ENCODE measurements at regions not wholly inside any gene's neighbourhood (a gene's known extent, or its start where the extent isn't known, plus 50 kb on each side); places are given as distances from the start of the nearest gene placed in this dataset.
A peak's percentile ranks its signal among the peaks of the same experiment; 100 is the strongest.

- Mint-ChIP-seq H3K27ac (no peak overlapping the region), H3K36me3 (peaks cover 0 to 4% of the 10 kb centered on the region in 2 donors), H3K9me3 (peaks cover 0 to 24% of the 10 kb centered on the region in 2 donors)
- ATAC-seq, result no peak
- DNase-seq (ENCODE audit: low spot score in 2 of 2), result no peak
These were observed 179.7 kb downstream of the PIK3R1 start for GRCh38 chr5:68395302-68395701.

- ATAC-seq (no peak), DNase-seq (ENCODE audit: low spot score in 2 of 2) (no peak)
- no peak overlapping the region for H3K27ac Mint-ChIP-seq
- H3K36me3 Mint-ChIP-seq, result peaks cover 0 to 4% of the 10 kb centered on the region in 2 donors
- peaks cover 0 to 24% of the 10 kb centered on the region in 2 donors for H3K9me3 Mint-ChIP-seq
These were observed 180.5 kb downstream of the PIK3R1 start for GRCh38 chr5:68395926-68396511.

- Mint-ChIP-seq H3K27ac (no peak overlapping the region), H3K9me3 (peaks cover 0 to 22% of the 10 kb centered on the region in 2 donors), H3K36me3 (peaks cover 0 to 4% of the 10 kb centered on the region in 2 donors)
- DNase-seq (ENCODE audit: low spot score in 2 of 2) (no peak), ATAC-seq (no peak)
These were observed 181.2 kb downstream of the PIK3R1 start for GRCh38 chr5:68396722-68397121.

- DNase-seq (ENCODE audit: low spot score in 2 of 2), result no peak
- peaks cover 0 to 4% of the 10 kb centered on the region in 2 donors for H3K36me3 Mint-ChIP-seq
- no peak overlapping the region for H3K27ac Mint-ChIP-seq
- peaks cover 0 to 15% of the 10 kb centered on the region in 2 donors for H3K9me3 Mint-ChIP-seq
- peak; percentile 26 to 73 for ATAC-seq
These were observed 182.7 kb downstream of the PIK3R1 start for GRCh38 chr5:68398146-68398812.

- H3K27ac Mint-ChIP-seq, result no peak overlapping the region
- ATAC-seq (no peak), DNase-seq (ENCODE audit: low spot score in 2 of 2) (no peak)
- H3K9me3 Mint-ChIP-seq, result peaks cover 0 to 6% of the 10 kb centered on the region in 2 donors
- no peaks in the 10 kb centered on the region for H3K36me3 Mint-ChIP-seq
These were observed 187.7 kb downstream of the PIK3R1 start for GRCh38 chr5:68403301-68403700.

GRCh38 chr5:68404246-68404645 is 188.7 kb downstream of the PIK3R1 start:
- no peaks in the 10 kb centered on the region for H3K36me3 Mint-ChIP-seq
- no peak for ATAC-seq

GRCh38 chr5:68405026-68405684 is 189.6 kb downstream of the PIK3R1 start:
- no peaks in the 10 kb centered on the region for H3K36me3 Mint-ChIP-seq
- H3K9me3 Mint-ChIP-seq, result no peaks in the 10 kb centered on the region
- ATAC-seq (peak in 1 of 2 donors; percentile 76), DNase-seq (ENCODE audit: low spot score in 2 of 2) (no peak)
- H3K27ac Mint-ChIP-seq, result no peak overlapping the region

More at GRCh38 chr5:68404246-68404645, 188.7 kb downstream of the PIK3R1 start:
- no peak for DNase-seq (ENCODE audit: low spot score in 2 of 2)
- Mint-ChIP-seq H3K9me3 (no peaks in the 10 kb centered on the region), H3K27ac (no peak overlapping the region)

- DNase-seq (ENCODE audit: low spot score in 2 of 2), result peak in 1 of 2 donors; percentile 27
- no peaks in the 10 kb centered on the region for H3K9me3 Mint-ChIP-seq
- peak overlapping the region; percentile 58 to 77 for H3K27ac Mint-ChIP-seq
- peak; percentile 72 to 90 for ATAC-seq
- no peaks in the 10 kb centered on the region for H3K36me3 Mint-ChIP-seq
These were observed 190.5 kb downstream of the PIK3R1 start for GRCh38 chr5:68405784-68406743.

- peak in 1 of 2 donors; percentile 54 for ATAC-seq
- H3K27ac Mint-ChIP-seq, result peak overlapping the region; percentile 58 to 77
- no peak for DNase-seq (ENCODE audit: low spot score in 2 of 2)
- no peaks in the 10 kb centered on the region for H3K9me3 Mint-ChIP-seq
- no peaks in the 10 kb centered on the region for H3K36me3 Mint-ChIP-seq
These were observed 191.2 kb downstream of the PIK3R1 start for GRCh38 chr5:68406767-68407241.

GRCh38 chr5:68407311-68408239 is 192.0 kb downstream of the PIK3R1 start:
- Mint-ChIP-seq H3K36me3 (no peaks in the 10 kb centered on the region), H3K9me3 (no peaks in the 10 kb centered on the region), H3K27ac (peak overlapping the region; percentile 58 to 77)
- ATAC-seq, result no peak
- DNase-seq (ENCODE audit: low spot score in 2 of 2), result no peak

GRCh38 chr5:68408345-68408871 is 192.9 kb downstream of the PIK3R1 start:
- DNase-seq (ENCODE audit: low spot score in 2 of 2) (no peak), ATAC-seq (no peak)
- Mint-ChIP-seq H3K36me3 (no peaks in the 10 kb centered on the region), H3K9me3 (peaks cover 0 to 4% of the 10 kb centered on the region in 2 donors), H3K27ac (no peak overlapping the region)

- Mint-ChIP-seq H3K9me3 (peaks cover 0 to 4% of the 10 kb centered on the region in 2 donors), H3K27ac (no peak overlapping the region), H3K36me3 (no peaks in the 10 kb centered on the region)
- no peak for ATAC-seq
- DNase-seq (ENCODE audit: low spot score in 2 of 2), result no peak
These were observed 193.7 kb downstream of the PIK3R1 start for GRCh38 chr5:68409259-68409658.

GRCh38 chr5:68411161-68411560 is 195.6 kb downstream of the PIK3R1 start:
- no peak for ATAC-seq
- no peak for DNase-seq (ENCODE audit: low spot score in 2 of 2)
- Mint-ChIP-seq H3K9me3 (peaks cover 0 to 4% of the 10 kb centered on the region in 2 donors), H3K36me3 (no peaks in the 10 kb centered on the region), H3K27ac (no peak overlapping the region)

- Mint-ChIP-seq H3K36me3 (no peaks in the 10 kb centered on the region), H3K27ac (no peak overlapping the region), H3K9me3 (peaks cover 0 to 4% of the 10 kb centered on the region in 2 donors)
- DNase-seq (ENCODE audit: low spot score in 2 of 2) (no peak), ATAC-seq (no peak)
These were observed 199.9 kb downstream of the PIK3R1 start for GRCh38 chr5:68415177-68416085.

Measured in activated naive CD4-positive, alpha-beta T cell treated with anti-CD3 and anti-CD28 coated beads, Interleukin-2, amount 50 U/mL, for 72 hours (primary cell).